Progenitor cell of endocrine pancreas (in vitro differentiated cells): ENCODE measurements at regions not wholly inside any gene's neighbourhood (a gene's known extent, or its start where the extent isn't known, plus 50 kb on each side); places are given as distances from the start of the nearest gene placed in this dataset.

Source experiments
- DNase-seq: peaks from one replicate; pipeline ENCODE4 v3.0.0; 2021; ENCODE audit warnings: low spot score; ENCODE audit not compliant: unreplicated experiment
- H3K27ac Mint-ChIP-seq: 2 replicates; pipeline ENCODE4 v1.8.0; 2021; ENCODE audit warnings: mild to moderate bottlenecking, moderate library complexity, mixed read lengths
- H3K27me3 Mint-ChIP-seq: 2 replicates; pipeline ENCODE4 v1.8.0; 2021; ENCODE audit warnings: mixed read lengths
- H3K36me3 Mint-ChIP-seq: 2 replicates; pipeline ENCODE4 v1.8.0; 2022; ENCODE audit warnings: mixed read lengths; ENCODE audit not compliant: insufficient read depth
- H3K4me1 Mint-ChIP-seq: 2 replicates; pipeline ENCODE4 v1.8.0; 2021; ENCODE audit warnings: low read depth, mixed read lengths
- H3K4me3 Mint-ChIP-seq: 2 replicates; pipeline ENCODE4 v1.8.0; 2021; ENCODE audit warnings: low read depth, mild to moderate bottlenecking, moderate library complexity, mixed read lengths
- H3K9me3 Mint-ChIP-seq: 2 replicates; pipeline ENCODE4 v1.8.0; 2021; ENCODE audit warnings: low read depth, mixed read lengths
- TF ChIP-seq, protein P1 (sequence below): fragments of 200-600 bp; sonication (generic); IDR thresholded peaks from one replicate; pipeline ENCODE4 v1.5.0; 2021; ENCODE audit warnings: antibody characterized with exemption, mild to moderate bottlenecking; ENCODE audit not compliant: unreplicated experiment

DNA sequence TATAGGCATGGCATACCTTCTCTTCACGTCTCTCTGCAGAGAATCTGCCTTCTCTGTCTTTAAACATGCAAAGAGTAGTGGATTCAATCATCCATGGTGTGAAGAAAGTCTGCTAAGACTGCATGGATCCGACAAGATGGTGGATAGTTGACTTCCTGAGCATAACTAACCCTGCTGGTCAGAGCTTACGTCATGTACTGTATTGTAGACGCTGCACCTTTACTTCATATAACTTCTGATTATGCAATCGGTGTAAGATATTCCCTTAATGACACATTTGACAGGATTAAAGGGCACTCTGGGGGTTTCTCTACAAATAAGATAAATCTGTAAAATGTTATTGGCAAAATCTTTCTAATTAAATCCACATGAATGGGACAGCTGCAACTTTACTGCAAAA, 240.3 kb upstream of the NREP start:
- Mint-ChIP-seq H3K27ac (no peak overlapping the region), H3K9me3 (peaks cover 3% of the 10 kb centered on the region), H3K4me1 (no peaks in the 10 kb centered on the region), H3K4me3 (no peak overlapping the region), H3K36me3 (no peaks in the 10 kb centered on the region), H3K27me3 (no peaks in the 10 kb centered on the region)
- TF ChIP-seq, protein P1, sequence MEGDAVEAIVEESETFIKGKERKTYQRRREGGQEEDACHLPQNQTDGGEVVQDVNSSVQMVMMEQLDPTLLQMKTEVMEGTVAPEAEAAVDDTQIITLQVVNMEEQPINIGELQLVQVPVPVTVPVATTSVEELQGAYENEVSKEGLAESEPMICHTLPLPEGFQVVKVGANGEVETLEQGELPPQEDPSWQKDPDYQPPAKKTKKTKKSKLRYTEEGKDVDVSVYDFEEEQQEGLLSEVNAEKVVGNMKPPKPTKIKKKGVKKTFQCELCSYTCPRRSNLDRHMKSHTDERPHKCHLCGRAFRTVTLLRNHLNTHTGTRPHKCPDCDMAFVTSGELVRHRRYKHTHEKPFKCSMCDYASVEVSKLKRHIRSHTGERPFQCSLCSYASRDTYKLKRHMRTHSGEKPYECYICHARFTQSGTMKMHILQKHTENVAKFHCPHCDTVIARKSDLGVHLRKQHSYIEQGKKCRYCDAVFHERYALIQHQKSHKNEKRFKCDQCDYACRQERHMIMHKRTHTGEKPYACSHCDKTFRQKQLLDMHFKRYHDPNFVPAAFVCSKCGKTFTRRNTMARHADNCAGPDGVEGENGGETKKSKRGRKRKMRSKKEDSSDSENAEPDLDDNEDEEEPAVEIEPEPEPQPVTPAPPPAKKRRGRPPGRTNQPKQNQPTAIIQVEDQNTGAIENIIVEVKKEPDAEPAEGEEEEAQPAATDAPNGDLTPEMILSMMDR: no peak
- DNase-seq: no peak

- no peaks in the 10 kb centered on the region for H3K4me1 Mint-ChIP-seq
- no peaks in the 10 kb centered on the region for H3K27me3 Mint-ChIP-seq
- no peak for DNase-seq
- TF ChIP-seq, protein P1: no peak
- H3K36me3 Mint-ChIP-seq: peaks cover 2% of the 10 kb centered on the region
- H3K27ac Mint-ChIP-seq: no peak overlapping the region
- H3K4me3 Mint-ChIP-seq: no peak overlapping the region
- H3K9me3 Mint-ChIP-seq: peaks cover 7% of the 10 kb centered on the region
Observed at GRCh38 chr5:111996574-111996973, 239.6 kb upstream of the NREP start.

DNA sequence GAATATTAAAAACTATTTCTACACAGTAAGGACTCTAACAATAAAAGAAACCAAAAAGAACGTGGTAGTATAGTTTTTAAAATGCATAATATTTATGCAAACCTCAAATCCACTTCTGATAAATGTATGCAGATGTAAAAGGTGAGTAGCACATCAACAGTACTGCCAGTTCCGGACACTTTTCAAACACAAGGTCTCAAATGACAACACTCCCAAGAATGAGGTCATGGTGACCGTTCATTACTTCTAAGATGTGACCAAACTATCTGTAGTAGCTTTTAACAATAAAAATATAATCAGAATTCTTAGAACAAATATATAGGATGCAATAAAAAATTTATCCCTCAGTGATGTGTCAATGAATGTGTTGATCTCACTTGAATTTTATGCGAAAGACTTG, 238.7 kb upstream of the NREP start:
- Mint-ChIP-seq H3K4me1 (no peaks in the 10 kb centered on the region), H3K36me3 (peaks cover 2% of the 10 kb centered on the region), H3K4me3 (no peak overlapping the region), H3K9me3 (peaks cover 7% of the 10 kb centered on the region), H3K27me3 (no peaks in the 10 kb centered on the region), H3K27ac (no peak overlapping the region)
- TF ChIP-seq, protein P1: no peak
- no peak for DNase-seq

DNA sequence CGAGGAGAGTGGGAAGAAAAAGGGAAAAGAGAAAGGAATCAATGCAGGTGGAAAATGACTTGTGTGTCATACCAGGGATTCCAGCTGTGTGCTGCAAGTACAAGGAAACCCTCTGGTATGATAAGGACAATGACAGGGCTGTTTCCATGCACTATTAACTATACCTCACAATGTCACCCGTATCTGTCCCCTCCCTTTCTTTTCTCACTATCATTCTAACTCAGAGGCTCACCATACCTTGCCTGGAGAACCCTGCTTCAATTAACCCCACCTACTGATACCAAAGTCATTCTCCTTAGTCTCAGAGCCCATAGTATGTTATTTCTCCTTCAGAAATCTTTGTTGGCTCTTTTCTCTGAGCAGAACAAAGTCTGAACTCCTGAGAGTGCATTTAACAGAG, 236.2 kb upstream of the NREP start:
- no peaks in the 10 kb centered on the region for H3K27me3 Mint-ChIP-seq
- TF ChIP-seq, protein P1: no peak
- no peak overlapping the region for H3K27ac Mint-ChIP-seq
- peaks cover 15% of the 10 kb centered on the region for H3K9me3 Mint-ChIP-seq
- DNase-seq: no peak
- H3K4me3 Mint-ChIP-seq: no peak overlapping the region
- peaks cover 3% of the 10 kb centered on the region for H3K36me3 Mint-ChIP-seq
- H3K4me1 Mint-ChIP-seq: no peaks in the 10 kb centered on the region

DNA sequence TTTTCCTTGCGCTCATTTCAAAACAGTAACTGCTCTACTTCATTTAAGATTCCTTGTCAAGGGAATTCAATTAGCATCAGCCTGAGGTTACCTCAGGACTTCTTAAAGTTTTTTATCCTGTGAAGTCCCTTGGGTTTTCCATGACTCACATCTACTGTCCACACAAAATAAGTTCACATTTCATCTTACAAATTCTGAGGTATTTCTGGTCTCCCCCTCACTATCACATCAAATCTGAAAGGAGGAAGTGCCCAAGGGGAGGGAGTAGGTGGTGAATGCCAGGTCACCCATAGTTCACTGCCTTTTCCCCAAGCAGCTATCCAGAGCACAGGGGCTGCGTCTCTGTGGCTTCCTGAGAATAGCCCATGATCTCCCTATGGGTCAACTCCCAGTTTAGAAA, 227.1 kb upstream of the NREP start:
- DNase-seq: no peak
- Mint-ChIP-seq H3K4me3 (no peak overlapping the region), H3K9me3 (peaks cover 9% of the 10 kb centered on the region), H3K4me1 (peaks cover 28% of the 10 kb centered on the region), H3K27me3 (no peaks in the 10 kb centered on the region), H3K36me3 (peaks cover 2% of the 10 kb centered on the region), H3K27ac (no peak overlapping the region)
- TF ChIP-seq, protein P1: no peak
